ENCODE measurements at regions not wholly inside any gene's neighbourhood (a gene's known extent, or its start where the extent isn't known, plus 50 kb on each side); places are given as distances from the start of the nearest gene placed in this dataset.

DNA sequence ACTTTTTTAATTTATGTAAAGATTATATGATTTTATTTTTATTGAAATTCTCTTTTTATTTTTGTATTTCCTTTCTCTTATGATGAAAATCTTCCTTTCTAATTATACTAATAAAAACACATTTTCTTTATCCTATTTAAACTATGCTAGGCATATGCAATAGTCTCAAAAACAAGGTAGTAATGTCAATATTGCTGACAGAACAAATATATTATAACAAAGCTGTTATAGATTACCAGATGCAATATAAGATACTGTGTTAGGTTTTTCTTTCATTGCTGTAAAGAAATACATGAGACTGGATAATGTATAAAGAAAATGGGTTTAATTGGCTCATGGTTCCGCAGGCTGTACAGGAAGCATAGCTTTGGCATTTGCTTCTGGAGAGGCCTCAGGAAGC lies 631.2 kb upstream of the SOX11 start:
- TF ChIP-seq, protein P1, sequence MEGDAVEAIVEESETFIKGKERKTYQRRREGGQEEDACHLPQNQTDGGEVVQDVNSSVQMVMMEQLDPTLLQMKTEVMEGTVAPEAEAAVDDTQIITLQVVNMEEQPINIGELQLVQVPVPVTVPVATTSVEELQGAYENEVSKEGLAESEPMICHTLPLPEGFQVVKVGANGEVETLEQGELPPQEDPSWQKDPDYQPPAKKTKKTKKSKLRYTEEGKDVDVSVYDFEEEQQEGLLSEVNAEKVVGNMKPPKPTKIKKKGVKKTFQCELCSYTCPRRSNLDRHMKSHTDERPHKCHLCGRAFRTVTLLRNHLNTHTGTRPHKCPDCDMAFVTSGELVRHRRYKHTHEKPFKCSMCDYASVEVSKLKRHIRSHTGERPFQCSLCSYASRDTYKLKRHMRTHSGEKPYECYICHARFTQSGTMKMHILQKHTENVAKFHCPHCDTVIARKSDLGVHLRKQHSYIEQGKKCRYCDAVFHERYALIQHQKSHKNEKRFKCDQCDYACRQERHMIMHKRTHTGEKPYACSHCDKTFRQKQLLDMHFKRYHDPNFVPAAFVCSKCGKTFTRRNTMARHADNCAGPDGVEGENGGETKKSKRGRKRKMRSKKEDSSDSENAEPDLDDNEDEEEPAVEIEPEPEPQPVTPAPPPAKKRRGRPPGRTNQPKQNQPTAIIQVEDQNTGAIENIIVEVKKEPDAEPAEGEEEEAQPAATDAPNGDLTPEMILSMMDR (conservative IDR thresholded peaks at IDR 0.05; ENCODE audit: low read length), result no peak
- TF ChIP-seq EZH2phosphoT487 (IDR thresholded peaks at IDR 0.05; ENCODE audit: borderline replicate concordance), result no peak
